Trophoblast cell (in vitro differentiated cells and primary cell): ENCODE measurements at regions not wholly inside any gene's neighbourhood (a gene's known extent, or its start where the extent isn't known, plus 50 kb on each side); places are given as distances from the start of the nearest gene placed in this dataset.

Experiments
- DNase-seq, 2 donors: peaks; one replicate each; pipeline ENCODE4 v3.0.0-alpha.2; 2016
- H2AFZ ChIP-seq: 2 replicates; pipeline ENCODE4 v1.6.1; 2013; ENCODE audit warnings: low read length, moderate library complexity, mild to moderate bottlenecking; ENCODE audit not compliant: insufficient read depth, poor library complexity
- H2AK5ac ChIP-seq: 2 replicates; pipeline ENCODE4 v1.6.1; 2013; ENCODE audit warnings: mild to moderate bottlenecking, low read length
- H2BK120ac ChIP-seq: 2 replicates; pipeline ENCODE4 v1.6.1; 2013; ENCODE audit warnings: low read length, mild to moderate bottlenecking, moderate library complexity; ENCODE audit not compliant: insufficient read depth, poor library complexity
- H2BK12ac ChIP-seq: 2 replicates; pipeline ENCODE4 v1.6.1; 2013; ENCODE audit warnings: mild to moderate bottlenecking, low read length, moderate library complexity
- H2BK5ac ChIP-seq: 2 replicates; pipeline ENCODE4 v1.6.1; 2013; ENCODE audit warnings: low read length, low read depth, moderate library complexity, mild to moderate bottlenecking; ENCODE audit not compliant: poor library complexity
- H3K14ac ChIP-seq: 2 replicates; pipeline ENCODE4 v1.6.1; 2013; ENCODE audit warnings: mild to moderate bottlenecking, low read length
- H3K18ac ChIP-seq: 2 replicates; pipeline ENCODE4 v1.6.1; 2013; ENCODE audit warnings: mild to moderate bottlenecking, low read length
- H3K23ac ChIP-seq: 2 replicates; pipeline ENCODE4 v1.6.1; 2013; ENCODE audit warnings: low read length
- H3K27ac ChIP-seq: 2 replicates; pipeline ENCODE4 v1.5.1; 2013; ENCODE audit warnings: low read depth, mild to moderate bottlenecking, inconsistent platforms, low read length, moderate library complexity
- H3K27me3 ChIP-seq: 2 replicates; pipeline ENCODE4 v1.6.1; 2013; ENCODE audit warnings: inconsistent platforms, mild to moderate bottlenecking, low read length, moderate library complexity; ENCODE audit not compliant: insufficient read depth
- H3K36me3 ChIP-seq, 2 experiments: 1 replicate in 1 of 2; 2 replicates in 1 of 2; pipeline ENCODE4 v1.6.1; 2013; ENCODE audit warnings: low read length in 2 of 2, mild to moderate bottlenecking in 2 of 2, moderate library complexity in 1 of 2; ENCODE audit not compliant: insufficient read depth in 2 of 2, control insufficient read depth in 1 of 2
- H3K4ac ChIP-seq: 2 replicates; pipeline ENCODE4 v1.6.1; 2013; ENCODE audit warnings: low read depth, mild to moderate bottlenecking, low read length, moderate library complexity
- H3K4me1 ChIP-seq, 2 experiments: 1 replicate in 1 of 2; 2 replicates in 1 of 2; pipeline ENCODE4 v1.6.1; 2013; ENCODE audit warnings: low read length in 2 of 2, mild to moderate bottlenecking in 2 of 2, moderate library complexity in 1 of 2; ENCODE audit not compliant: insufficient read depth in 2 of 2, control insufficient read depth in 1 of 2
- H3K4me2 ChIP-seq: 2 replicates; pipeline ENCODE4 v1.6.1; 2013; ENCODE audit warnings: inconsistent platforms, mild to moderate bottlenecking, low read length, moderate library complexity
- H3K4me3 ChIP-seq: 2 replicates; pipeline ENCODE4 v1.5.1; 2013; ENCODE audit warnings: mild to moderate bottlenecking, low read depth, low read length, inconsistent platforms
- H3K79me1 ChIP-seq: one replicate; pipeline ENCODE4 v1.6.1; 2013; ENCODE audit warnings: low read length
- H3K79me2 ChIP-seq: 2 replicates; pipeline ENCODE4 v1.6.1; 2013; ENCODE audit warnings: low read length, mild to moderate bottlenecking; ENCODE audit not compliant: control insufficient read depth, insufficient read depth, poor library complexity
- H3K9ac ChIP-seq: 2 replicates; pipeline ENCODE4 v1.6.1; 2013; ENCODE audit warnings: mild to moderate bottlenecking, low read length
- H3K9me3 ChIP-seq: 2 replicates; pipeline ENCODE4 v1.6.1; 2013; ENCODE audit warnings: low read depth, mild to moderate bottlenecking, control low read depth, inconsistent platforms, low read length; ENCODE audit not compliant: insufficient read depth
- H4K12ac ChIP-seq: 2 replicates; pipeline ENCODE4 v1.6.1; 2013; ENCODE audit warnings: low read depth, mild to moderate bottlenecking, low read length, moderate library complexity
- H4K8ac ChIP-seq: 2 replicates; pipeline ENCODE4 v1.6.1; 2013; ENCODE audit warnings: low read depth, mild to moderate bottlenecking, low read length, moderate library complexity
- H4K91ac ChIP-seq: one replicate; pipeline ENCODE4 v1.6.1; 2013; ENCODE audit warnings: low read depth, mild to moderate bottlenecking, low read length, moderate library complexity
- WGBS: extraction: QIAGEN DNeasy Blood & Tissue Kit; methylation state at CpG from one replicate; pipeline ENCODE4 v1.1.7; 2013; ENCODE audit warnings: missing lambda C conversion rate; ENCODE audit not compliant: insufficient read length, insufficient coverage; ENCODE audit errors: extremely low coverage; 5-methylcytosine and 5-hydroxymethylcytosine counted together

GRCh38 chr2:5826979-5827655 is 134.9 kb downstream of the SOX11 start:
- Histone ChIP-seq H3K4me3 (no peak overlapping the region), H4K8ac (no peak overlapping the region), H2AK5ac (no peak overlapping the region), H3K14ac (no peak overlapping the region), H2BK5ac (no peak overlapping the region), H3K27me3 (no peaks in the 10 kb centered on the region), H3K79me2 (no peaks in the 10 kb centered on the region), H2AFZ (no peak overlapping the region), H3K18ac (no peak overlapping the region), H3K36me3 (no peaks in the 10 kb centered on the region), H4K12ac (no peak overlapping the region), H3K9me3 (no peaks in the 10 kb centered on the region), H3K4me1 (no peaks in the 10 kb centered on the region), H3K4ac (no peak overlapping the region), H3K79me1 (no peaks in the 10 kb centered on the region), H3K27ac (no peak overlapping the region), H4K91ac (no peak overlapping the region), H3K9ac (no peak overlapping the region), H2BK12ac (no peak overlapping the region), H3K4me2 (no peak overlapping the region), H3K23ac (no peak overlapping the region), H2BK120ac (no peak overlapping the region)
- DNase-seq = no peak
- WGBS = no CpG with 5 or more reads among the region's 5 CpGs

- Histone ChIP-seq H2BK12ac (no peak overlapping the region), H3K9me3 (no peaks in the 10 kb centered on the region), H3K79me1 (no peaks in the 10 kb centered on the region), H3K36me3 (no peaks in the 10 kb centered on the region), H2AK5ac (no peak overlapping the region), H2BK120ac (no peak overlapping the region), H3K4ac (no peak overlapping the region), H3K18ac (no peak overlapping the region), H3K27ac (no peak overlapping the region), H3K27me3 (no peaks in the 10 kb centered on the region), H3K4me3 (no peak overlapping the region), H4K12ac (no peak overlapping the region), H3K23ac (no peak overlapping the region), H3K79me2 (no peaks in the 10 kb centered on the region), H3K4me1 (no peaks in the 10 kb centered on the region), H3K4me2 (no peak overlapping the region), H2AFZ (no peak overlapping the region), H2BK5ac (no peak overlapping the region), H4K91ac (no peak overlapping the region), H4K8ac (no peak overlapping the region), H3K9ac (no peak overlapping the region), H3K14ac (no peak overlapping the region)
- WGBS = no CpG with 5 or more reads among the region's 4 CpGs
- no peak for DNase-seq
Measured at GRCh38 chr2:5834501-5834900, 142.3 kb downstream of the SOX11 start.

- Histone ChIP-seq H3K27ac (no peak overlapping the region), H4K91ac (no peak overlapping the region), H3K9me3 (no peaks in the 10 kb centered on the region)
Measured at GRCh38 chr2:5839550-5839949, 147.4 kb downstream of the SOX11 start.

GRCh38 chr2:5841126-5841525 is 148.9 kb downstream of the SOX11 start:
- no peak overlapping the region for H2BK120ac ChIP-seq
- no peak overlapping the region for H3K9ac ChIP-seq
- no peaks in the 10 kb centered on the region for H3K27me3 ChIP-seq
- no peaks in the 10 kb centered on the region for H3K9me3 ChIP-seq
- DNase-seq = no peak
- H3K18ac ChIP-seq = no peak overlapping the region
- no peaks in the 10 kb centered on the region for H3K79me2 ChIP-seq
- no peaks in the 10 kb centered on the region for H3K36me3 ChIP-seq
- H3K4me1 ChIP-seq = no peaks in the 10 kb centered on the region
- H3K79me1 ChIP-seq = no peaks in the 10 kb centered on the region
- no CpG with 5 or more reads among the region's 2 CpGs for WGBS
- no peak overlapping the region for H3K4me3 ChIP-seq
- no peak overlapping the region for H2BK12ac ChIP-seq
- no peak overlapping the region for H4K91ac ChIP-seq
- H4K12ac ChIP-seq = no peak overlapping the region
- H4K8ac ChIP-seq = no peak overlapping the region
- no peak overlapping the region for H3K4ac ChIP-seq
- no peak overlapping the region for H3K14ac ChIP-seq
- H3K27ac ChIP-seq = no peak overlapping the region
- H3K4me2 ChIP-seq = no peak overlapping the region
- H2AFZ ChIP-seq = no peak overlapping the region
- H2AK5ac ChIP-seq = no peak overlapping the region
- no peak overlapping the region for H3K23ac ChIP-seq
- H2BK5ac ChIP-seq = no peak overlapping the region

More at GRCh38 chr2:5839550-5839949, 147.4 kb downstream of the SOX11 start:
- Histone ChIP-seq H3K4ac (no peak overlapping the region), H2BK12ac (no peak overlapping the region), H3K79me1 (no peaks in the 10 kb centered on the region), H3K14ac (no peak overlapping the region), H3K36me3 (no peaks in the 10 kb centered on the region), H3K4me1 (no peaks in the 10 kb centered on the region), H3K79me2 (no peaks in the 10 kb centered on the region), H3K27me3 (no peaks in the 10 kb centered on the region), H2BK5ac (no peak overlapping the region), H3K23ac (no peak overlapping the region), H2AK5ac (no peak overlapping the region), H2BK120ac (no peak overlapping the region), H3K9ac (no peak overlapping the region), H4K8ac (no peak overlapping the region), H2AFZ (no peak overlapping the region), H4K12ac (no peak overlapping the region), H3K18ac (no peak overlapping the region), H3K4me2 (no peak overlapping the region), H3K4me3 (no peak overlapping the region)
- no CpG with 5 or more reads among the region's 7 CpGs for WGBS
- no peak for DNase-seq
